ENCODE measurements at regions not wholly inside any gene's neighbourhood (a gene's known extent, or its start where the extent isn't known, plus 50 kb on each side); places are given as distances from the start of the nearest gene placed in this dataset.

DNA sequence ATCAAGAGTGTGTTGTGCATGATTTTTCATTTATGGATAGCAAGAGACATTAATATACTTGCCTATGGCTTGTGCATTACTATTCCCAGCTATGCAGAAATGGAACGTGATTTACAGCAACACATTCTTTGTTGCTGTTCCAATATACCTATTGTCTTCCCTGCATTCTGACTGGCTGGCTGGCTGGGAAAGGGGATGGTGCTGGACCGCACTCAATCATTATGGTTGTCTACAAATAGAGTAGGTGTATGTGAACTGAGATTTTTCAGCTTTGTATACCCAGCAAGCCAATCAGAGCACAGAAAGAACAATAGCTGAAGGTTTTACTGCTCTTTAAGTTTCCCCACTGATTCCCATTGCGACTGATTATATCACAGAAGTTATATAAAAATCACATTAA, 167.5 kb downstream of the ATG4C start:
- TF ChIP-seq CTCF (IDR thresholded peaks at IDR 0.05; ENCODE audit: low read depth, low read length) (no peak), EZH2phosphoT487 (IDR thresholded peaks at IDR 0.05; ENCODE audit: low read depth) (no peak)
